ENCODE measurements at regions not wholly inside any gene's neighbourhood (a gene's known extent, or its start where the extent isn't known, plus 50 kb on each side); places are given as distances from the start of the nearest gene placed in this dataset.

GRCh38 chr4:127311371-127311770 is 321.4 kb upstream of the INTU start:
- TF ChIP-seq, protein P1, sequence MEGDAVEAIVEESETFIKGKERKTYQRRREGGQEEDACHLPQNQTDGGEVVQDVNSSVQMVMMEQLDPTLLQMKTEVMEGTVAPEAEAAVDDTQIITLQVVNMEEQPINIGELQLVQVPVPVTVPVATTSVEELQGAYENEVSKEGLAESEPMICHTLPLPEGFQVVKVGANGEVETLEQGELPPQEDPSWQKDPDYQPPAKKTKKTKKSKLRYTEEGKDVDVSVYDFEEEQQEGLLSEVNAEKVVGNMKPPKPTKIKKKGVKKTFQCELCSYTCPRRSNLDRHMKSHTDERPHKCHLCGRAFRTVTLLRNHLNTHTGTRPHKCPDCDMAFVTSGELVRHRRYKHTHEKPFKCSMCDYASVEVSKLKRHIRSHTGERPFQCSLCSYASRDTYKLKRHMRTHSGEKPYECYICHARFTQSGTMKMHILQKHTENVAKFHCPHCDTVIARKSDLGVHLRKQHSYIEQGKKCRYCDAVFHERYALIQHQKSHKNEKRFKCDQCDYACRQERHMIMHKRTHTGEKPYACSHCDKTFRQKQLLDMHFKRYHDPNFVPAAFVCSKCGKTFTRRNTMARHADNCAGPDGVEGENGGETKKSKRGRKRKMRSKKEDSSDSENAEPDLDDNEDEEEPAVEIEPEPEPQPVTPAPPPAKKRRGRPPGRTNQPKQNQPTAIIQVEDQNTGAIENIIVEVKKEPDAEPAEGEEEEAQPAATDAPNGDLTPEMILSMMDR (IDR thresholded peaks at IDR 0.05; ENCODE audit: insufficient read depth, low read length), result no peak
- TF ChIP-seq, protein P2, sequence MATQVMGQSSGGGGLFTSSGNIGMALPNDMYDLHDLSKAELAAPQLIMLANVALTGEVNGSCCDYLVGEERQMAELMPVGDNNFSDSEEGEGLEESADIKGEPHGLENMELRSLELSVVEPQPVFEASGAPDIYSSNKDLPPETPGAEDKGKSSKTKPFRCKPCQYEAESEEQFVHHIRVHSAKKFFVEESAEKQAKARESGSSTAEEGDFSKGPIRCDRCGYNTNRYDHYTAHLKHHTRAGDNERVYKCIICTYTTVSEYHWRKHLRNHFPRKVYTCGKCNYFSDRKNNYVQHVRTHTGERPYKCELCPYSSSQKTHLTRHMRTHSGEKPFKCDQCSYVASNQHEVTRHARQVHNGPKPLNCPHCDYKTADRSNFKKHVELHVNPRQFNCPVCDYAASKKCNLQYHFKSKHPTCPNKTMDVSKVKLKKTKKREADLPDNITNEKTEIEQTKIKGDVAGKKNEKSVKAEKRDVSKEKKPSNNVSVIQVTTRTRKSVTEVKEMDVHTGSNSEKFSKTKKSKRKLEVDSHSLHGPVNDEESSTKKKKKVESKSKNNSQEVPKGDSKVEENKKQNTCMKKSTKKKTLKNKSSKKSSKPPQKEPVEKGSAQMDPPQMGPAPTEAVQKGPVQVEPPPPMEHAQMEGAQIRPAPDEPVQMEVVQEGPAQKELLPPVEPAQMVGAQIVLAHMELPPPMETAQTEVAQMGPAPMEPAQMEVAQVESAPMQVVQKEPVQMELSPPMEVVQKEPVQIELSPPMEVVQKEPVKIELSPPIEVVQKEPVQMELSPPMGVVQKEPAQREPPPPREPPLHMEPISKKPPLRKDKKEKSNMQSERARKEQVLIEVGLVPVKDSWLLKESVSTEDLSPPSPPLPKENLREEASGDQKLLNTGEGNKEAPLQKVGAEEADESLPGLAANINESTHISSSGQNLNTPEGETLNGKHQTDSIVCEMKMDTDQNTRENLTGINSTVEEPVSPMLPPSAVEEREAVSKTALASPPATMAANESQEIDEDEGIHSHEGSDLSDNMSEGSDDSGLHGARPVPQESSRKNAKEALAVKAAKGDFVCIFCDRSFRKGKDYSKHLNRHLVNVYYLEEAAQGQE (IDR thresholded peaks at IDR 0.05; ENCODE audit: insufficient replicate concordance, low read depth), result no peak
- no peak for TF ChIP-seq POLR2AphosphoS5 (IDR thresholded peaks at IDR 0.05; ENCODE audit: low read depth)
- no peak for TF ChIP-seq GABPA (IDR thresholded peaks at IDR 0.05; ENCODE audit: low read depth)
- no peak for TF ChIP-seq SPI1 (IDR thresholded peaks at IDR 0.05; ENCODE audit: borderline replicate concordance, low read depth)
- Histone ChIP-seq H3K27ac (replicated peaks) (no peak overlapping the region), H3K27me3 (ENCODE audit: insufficient read depth, poor library complexity, severe bottlenecking) (no peaks in the 10 kb centered on the region), H3K4me3 (replicated peaks; ENCODE audit: insufficient read depth, low read length) (no peak overlapping the region)
- no peak for DNase-seq (ENCODE audit: low read depth in 1 of 2, low spot score in 1 of 2)

DNA sequence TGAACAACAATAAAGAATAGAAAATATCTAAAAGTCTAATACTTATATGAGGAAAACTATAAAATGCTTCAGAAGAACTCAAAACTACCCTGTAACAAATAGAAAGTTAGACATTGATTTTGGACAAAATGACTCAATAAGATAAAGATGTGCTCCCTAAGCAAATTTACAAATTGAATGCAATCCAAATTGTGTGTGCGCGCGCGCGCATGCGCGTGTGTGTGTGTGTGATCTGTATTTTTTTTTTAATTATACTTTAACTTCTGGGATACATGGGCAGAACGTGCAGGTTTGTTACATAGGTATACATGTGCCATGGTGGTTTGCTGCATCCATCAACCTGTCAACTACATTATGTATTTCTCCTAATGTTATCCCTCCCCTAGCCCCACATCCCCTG is 320.8 kb upstream of the INTU start:
- TF ChIP-seq, protein P2 (IDR thresholded peaks at IDR 0.05; ENCODE audit: insufficient replicate concordance, low read depth), result no peak
- TF ChIP-seq, protein P1 (IDR thresholded peaks at IDR 0.05; ENCODE audit: insufficient read depth, low read length), result no peak
- TF ChIP-seq POLR2AphosphoS5 (IDR thresholded peaks at IDR 0.05; ENCODE audit: low read depth), result no peak
- no peak for TF ChIP-seq SPI1 (IDR thresholded peaks at IDR 0.05; ENCODE audit: borderline replicate concordance, low read depth)
- TF ChIP-seq GABPA (IDR thresholded peaks at IDR 0.05; ENCODE audit: low read depth), result no peak
- Histone ChIP-seq H3K27ac (replicated peaks) (no peak overlapping the region), H3K4me3 (replicated peaks; ENCODE audit: insufficient read depth, low read length) (no peak overlapping the region), H3K27me3 (ENCODE audit: insufficient read depth, poor library complexity, severe bottlenecking) (no peaks in the 10 kb centered on the region)
- no peak for DNase-seq (ENCODE audit: low read depth in 1 of 2, low spot score in 1 of 2)

DNA sequence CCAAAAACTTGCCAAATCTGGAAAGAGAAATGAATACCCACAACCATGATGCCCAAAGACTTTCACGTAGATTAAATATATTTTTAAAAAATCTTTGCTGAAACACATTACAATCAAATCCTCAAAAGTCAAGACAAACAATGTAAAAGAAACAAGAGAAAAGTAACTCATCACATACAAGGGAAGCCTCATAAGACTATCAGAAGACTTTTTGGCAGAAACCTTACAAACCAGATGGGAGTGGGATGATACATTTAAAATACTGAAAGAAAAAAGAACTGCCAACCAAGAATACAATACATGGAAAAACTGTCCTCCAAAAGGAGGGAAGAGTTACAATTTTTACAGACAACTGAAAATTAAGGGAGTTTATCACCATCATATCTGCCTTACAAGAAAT is 319.0 kb upstream of the INTU start:
- Histone ChIP-seq H3K4me3 (replicated peaks; ENCODE audit: insufficient read depth, low read length) (no peak overlapping the region), H3K27me3 (ENCODE audit: insufficient read depth, poor library complexity, severe bottlenecking) (no peaks in the 10 kb centered on the region), H3K27ac (replicated peaks) (no peak overlapping the region)
- no peak for TF ChIP-seq GABPA (IDR thresholded peaks at IDR 0.05; ENCODE audit: low read depth)
- TF ChIP-seq, protein P1 (IDR thresholded peaks at IDR 0.05; ENCODE audit: insufficient read depth, low read length), result no peak
- no peak for TF ChIP-seq POLR2AphosphoS5 (IDR thresholded peaks at IDR 0.05; ENCODE audit: low read depth)
- TF ChIP-seq SPI1 (IDR thresholded peaks at IDR 0.05; ENCODE audit: borderline replicate concordance, low read depth), result no peak
- TF ChIP-seq, protein P2 (IDR thresholded peaks at IDR 0.05; ENCODE audit: insufficient replicate concordance, low read depth), result no peak
- no peak for DNase-seq (ENCODE audit: low read depth in 1 of 2, low spot score in 1 of 2)

Data from HL-60 (cell line).